ENCODE measurements at regions not wholly inside any gene's neighbourhood (a gene's known extent, or its start where the extent isn't known, plus 50 kb on each side); places are given as distances from the start of the nearest gene placed in this dataset.

DNA sequence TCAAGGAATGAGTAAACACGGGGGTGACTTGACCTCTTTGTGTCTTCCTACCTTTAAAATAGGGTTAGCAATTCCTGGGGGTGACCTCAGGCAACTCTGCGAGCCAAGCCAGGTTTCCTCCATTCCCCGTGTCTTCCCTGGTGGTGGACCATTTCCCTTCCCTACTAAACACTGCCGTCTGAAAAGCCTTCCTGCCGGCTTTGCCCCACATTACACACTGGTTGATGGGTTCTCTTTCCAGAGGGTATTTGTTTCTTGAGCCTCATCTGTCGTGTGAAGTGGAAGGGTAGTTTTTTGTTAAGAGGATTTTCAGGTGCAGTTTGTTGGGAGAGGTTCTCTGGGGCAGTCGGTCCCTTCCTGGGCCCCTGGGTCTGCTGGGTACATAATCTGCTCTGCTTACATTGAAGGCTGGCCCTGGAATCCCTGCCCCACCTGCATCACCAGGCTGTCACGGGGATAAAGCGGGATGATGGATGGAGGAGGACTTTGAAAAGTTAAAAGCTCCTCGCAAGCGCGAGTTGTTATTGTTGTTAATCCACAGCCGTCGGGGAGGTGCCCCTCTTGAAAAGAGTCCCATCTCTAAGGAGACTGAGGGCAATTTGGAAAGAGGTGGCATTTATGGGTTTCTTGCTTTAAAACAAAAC lies 175.4 kb upstream of the SPRED2 start (continued):
- TF ChIP-seq, protein P1, sequence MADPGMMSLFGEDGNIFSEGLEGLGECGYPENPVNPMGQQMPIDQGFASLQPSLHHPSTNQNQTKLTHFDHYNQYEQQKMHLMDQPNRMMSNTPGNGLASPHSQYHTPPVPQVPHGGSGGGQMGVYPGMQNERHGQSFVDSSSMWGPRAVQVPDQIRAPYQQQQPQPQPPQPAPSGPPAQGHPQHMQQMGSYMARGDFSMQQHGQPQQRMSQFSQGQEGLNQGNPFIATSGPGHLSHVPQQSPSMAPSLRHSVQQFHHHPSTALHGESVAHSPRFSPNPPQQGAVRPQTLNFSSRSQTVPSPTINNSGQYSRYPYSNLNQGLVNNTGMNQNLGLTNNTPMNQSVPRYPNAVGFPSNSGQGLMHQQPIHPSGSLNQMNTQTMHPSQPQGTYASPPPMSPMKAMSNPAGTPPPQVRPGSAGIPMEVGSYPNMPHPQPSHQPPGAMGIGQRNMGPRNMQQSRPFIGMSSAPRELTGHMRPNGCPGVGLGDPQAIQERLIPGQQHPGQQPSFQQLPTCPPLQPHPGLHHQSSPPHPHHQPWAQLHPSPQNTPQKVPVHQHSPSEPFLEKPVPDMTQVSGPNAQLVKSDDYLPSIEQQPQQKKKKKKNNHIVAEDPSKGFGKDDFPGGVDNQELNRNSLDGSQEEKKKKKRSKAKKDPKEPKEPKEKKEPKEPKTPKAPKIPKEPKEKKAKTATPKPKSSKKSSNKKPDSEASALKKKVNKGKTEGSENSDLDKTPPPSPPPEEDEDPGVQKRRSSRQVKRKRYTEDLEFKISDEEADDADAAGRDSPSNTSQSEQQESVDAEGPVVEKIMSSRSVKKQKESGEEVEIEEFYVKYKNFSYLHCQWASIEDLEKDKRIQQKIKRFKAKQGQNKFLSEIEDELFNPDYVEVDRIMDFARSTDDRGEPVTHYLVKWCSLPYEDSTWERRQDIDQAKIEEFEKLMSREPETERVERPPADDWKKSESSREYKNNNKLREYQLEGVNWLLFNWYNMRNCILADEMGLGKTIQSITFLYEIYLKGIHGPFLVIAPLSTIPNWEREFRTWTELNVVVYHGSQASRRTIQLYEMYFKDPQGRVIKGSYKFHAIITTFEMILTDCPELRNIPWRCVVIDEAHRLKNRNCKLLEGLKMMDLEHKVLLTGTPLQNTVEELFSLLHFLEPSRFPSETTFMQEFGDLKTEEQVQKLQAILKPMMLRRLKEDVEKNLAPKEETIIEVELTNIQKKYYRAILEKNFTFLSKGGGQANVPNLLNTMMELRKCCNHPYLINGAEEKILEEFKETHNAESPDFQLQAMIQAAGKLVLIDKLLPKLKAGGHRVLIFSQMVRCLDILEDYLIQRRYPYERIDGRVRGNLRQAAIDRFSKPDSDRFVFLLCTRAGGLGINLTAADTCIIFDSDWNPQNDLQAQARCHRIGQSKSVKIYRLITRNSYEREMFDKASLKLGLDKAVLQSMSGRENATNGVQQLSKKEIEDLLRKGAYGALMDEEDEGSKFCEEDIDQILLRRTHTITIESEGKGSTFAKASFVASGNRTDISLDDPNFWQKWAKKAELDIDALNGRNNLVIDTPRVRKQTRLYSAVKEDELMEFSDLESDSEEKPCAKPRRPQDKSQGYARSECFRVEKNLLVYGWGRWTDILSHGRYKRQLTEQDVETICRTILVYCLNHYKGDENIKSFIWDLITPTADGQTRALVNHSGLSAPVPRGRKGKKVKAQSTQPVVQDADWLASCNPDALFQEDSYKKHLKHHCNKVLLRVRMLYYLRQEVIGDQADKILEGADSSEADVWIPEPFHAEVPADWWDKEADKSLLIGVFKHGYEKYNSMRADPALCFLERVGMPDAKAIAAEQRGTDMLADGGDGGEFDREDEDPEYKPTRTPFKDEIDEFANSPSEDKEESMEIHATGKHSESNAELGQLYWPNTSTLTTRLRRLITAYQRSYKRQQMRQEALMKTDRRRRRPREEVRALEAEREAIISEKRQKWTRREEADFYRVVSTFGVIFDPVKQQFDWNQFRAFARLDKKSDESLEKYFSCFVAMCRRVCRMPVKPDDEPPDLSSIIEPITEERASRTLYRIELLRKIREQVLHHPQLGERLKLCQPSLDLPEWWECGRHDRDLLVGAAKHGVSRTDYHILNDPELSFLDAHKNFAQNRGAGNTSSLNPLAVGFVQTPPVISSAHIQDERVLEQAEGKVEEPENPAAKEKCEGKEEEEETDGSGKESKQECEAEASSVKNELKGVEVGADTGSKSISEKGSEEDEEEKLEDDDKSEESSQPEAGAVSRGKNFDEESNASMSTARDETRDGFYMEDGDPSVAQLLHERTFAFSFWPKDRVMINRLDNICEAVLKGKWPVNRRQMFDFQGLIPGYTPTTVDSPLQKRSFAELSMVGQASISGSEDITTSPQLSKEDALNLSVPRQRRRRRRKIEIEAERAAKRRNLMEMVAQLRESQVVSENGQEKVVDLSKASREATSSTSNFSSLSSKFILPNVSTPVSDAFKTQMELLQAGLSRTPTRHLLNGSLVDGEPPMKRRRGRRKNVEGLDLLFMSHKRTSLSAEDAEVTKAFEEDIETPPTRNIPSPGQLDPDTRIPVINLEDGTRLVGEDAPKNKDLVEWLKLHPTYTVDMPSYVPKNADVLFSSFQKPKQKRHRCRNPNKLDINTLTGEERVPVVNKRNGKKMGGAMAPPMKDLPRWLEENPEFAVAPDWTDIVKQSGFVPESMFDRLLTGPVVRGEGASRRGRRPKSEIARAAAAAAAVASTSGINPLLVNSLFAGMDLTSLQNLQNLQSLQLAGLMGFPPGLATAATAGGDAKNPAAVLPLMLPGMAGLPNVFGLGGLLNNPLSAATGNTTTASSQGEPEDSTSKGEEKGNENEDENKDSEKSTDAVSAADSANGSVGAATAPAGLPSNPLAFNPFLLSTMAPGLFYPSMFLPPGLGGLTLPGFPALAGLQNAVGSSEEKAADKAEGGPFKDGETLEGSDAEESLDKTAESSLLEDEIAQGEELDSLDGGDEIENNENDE (IDR thresholded peaks at IDR 0.05; ENCODE audit: insufficient replicate concordance, low read length) = no peak
